Gastrocnemius medialis (tissue), 4 donors: ENCODE measurements at regions not wholly inside any gene's neighbourhood (a gene's known extent, or its start where the extent isn't known, plus 50 kb on each side); places are given as distances from the start of the nearest gene placed in this dataset.

Experiments
- ATAC-seq, 2 donors: fragments of 150-250 bp; one replicate each; pipeline ENCODE4 v1.9.1; 2016
- DNase-seq, 2 donors: peaks; one replicate each; pipeline ENCODE4 v3.0.0-alpha.2; 2019
- H3K27ac ChIP-seq, 4 donors: fragments of 200-600 bp; sonication (generic); 1 replicate in 1 of 4; 2 replicates in 3 of 4; pipeline ENCODE4 v1.5.1; 2016 to 2018; ENCODE audit warnings: mild to moderate bottlenecking in 2 of 4, moderate library complexity in 1 of 4
- H3K27me3 ChIP-seq, 3 donors: fragments of 200-600 bp; sonication (generic) in 2 of 3; 1 replicate in 1 of 3; 2 replicates in 2 of 3; pipeline versions ENCODE4 v1.5.1 to v1.6.0; 2016 to 2019; ENCODE audit warnings: mild to moderate bottlenecking in 1 of 3, moderate library complexity in 1 of 3
- H3K36me3 ChIP-seq, 2 donors: fragments of 200-600 bp; sonication (generic) in 1 of 2; one replicate each; pipeline ENCODE4 v1.5.1; 2017 to 2018
- H3K4me1 ChIP-seq, 2 donors: fragments of 200-600 bp; sonication (generic) in 1 of 2; one replicate each; pipeline ENCODE4 v1.5.1; 2016 to 2017; ENCODE audit warnings: mild to moderate bottlenecking in 2 of 2
- H3K4me3 ChIP-seq, 4 donors: fragments of 200-600 bp; sonication (generic) in 3 of 4; 1 replicate in 1 of 4; 2 replicates in 3 of 4; pipeline ENCODE4 v1.5.1; 2016 to 2019; ENCODE audit warnings: mild to moderate bottlenecking in 2 of 4
- H3K9me3 ChIP-seq, 3 donors: fragments of 200-600 bp; sonication (generic) in 2 of 3; 1 replicate in 1 of 3; 2 replicates in 2 of 3; pipeline ENCODE4 v1.5.1; 2016 to 2019
- POLR2A ChIP-seq, 2 donors: fragments of 450-650 bp; IDR thresholded peaks; one replicate each; pipeline ENCODE4 v1.6.1; 2017; ENCODE audit warnings: antibody characterized with exemption in 2 of 2, mild to moderate bottlenecking in 2 of 2, moderate library complexity in 2 of 2
- in situ Hi-C, 4 donors: fragments of 200-750 bp; cut with MboI; loops; one replicate each; pipeline versions ENCODE4 v1.15.0 to v1.8.0; 2017; ENCODE audit warnings: low sequenced_read_pairs in 4 of 4
- intact Hi-C: fragments of 100-400 bp; cut with DNase I; formaldehyde crosslinking; loops from one replicate; pipeline ENCODE4 v1.15.1; 2023; ENCODE audit warnings: low total_unique reads
- TF ChIP-seq, protein P1 (sequence below), 5 experiments: fragments of 450-650 bp in 3 of 5; fragments of 200-600 bp in 2 of 5; sonication (generic) in 2 of 5; IDR thresholded peaks in 4 of 5; conservative IDR thresholded peaks in 1 of 5; 1 replicate in 4 of 5; 2 replicates in 1 of 5; pipeline ENCODE4 v1.5.1; 2016 to 2019; ENCODE audit warnings: antibody characterized with exemption in 5 of 5, mild to moderate bottlenecking in 3 of 5, moderate library complexity in 3 of 5

DNA sequence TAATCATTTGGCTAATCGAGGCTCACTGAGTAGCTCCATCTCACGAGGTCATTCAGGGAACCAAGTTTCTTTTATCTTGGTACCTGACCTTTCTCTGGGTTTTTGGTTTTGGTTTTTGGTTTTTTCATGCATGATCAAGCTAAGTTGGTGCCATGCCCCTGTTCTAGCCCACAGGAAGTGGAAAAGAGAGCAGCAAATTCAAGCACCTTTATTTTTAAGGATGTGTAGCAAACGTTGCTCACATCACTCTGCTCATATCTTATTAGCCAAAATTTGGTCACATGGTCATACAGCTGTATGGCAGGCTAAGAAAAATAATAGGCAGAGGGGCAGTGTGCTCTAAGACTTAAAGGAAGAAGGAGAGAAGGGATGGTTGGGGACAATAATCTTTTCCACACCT, 593.5 kb downstream of the DIAPH3 start:
- Histone ChIP-seq H3K27ac (no peak overlapping the region), H3K9me3 (no peaks in the 10 kb centered on the region), H3K36me3 (no peaks in the 10 kb centered on the region), H3K27me3 (no peaks in the 10 kb centered on the region), H3K4me1 (no peaks in the 10 kb centered on the region), H3K4me3 (no peak overlapping the region)
- intact Hi-C loops (no loop called here), in situ Hi-C loops (no loop called here)
- TF ChIP-seq, protein P1, sequence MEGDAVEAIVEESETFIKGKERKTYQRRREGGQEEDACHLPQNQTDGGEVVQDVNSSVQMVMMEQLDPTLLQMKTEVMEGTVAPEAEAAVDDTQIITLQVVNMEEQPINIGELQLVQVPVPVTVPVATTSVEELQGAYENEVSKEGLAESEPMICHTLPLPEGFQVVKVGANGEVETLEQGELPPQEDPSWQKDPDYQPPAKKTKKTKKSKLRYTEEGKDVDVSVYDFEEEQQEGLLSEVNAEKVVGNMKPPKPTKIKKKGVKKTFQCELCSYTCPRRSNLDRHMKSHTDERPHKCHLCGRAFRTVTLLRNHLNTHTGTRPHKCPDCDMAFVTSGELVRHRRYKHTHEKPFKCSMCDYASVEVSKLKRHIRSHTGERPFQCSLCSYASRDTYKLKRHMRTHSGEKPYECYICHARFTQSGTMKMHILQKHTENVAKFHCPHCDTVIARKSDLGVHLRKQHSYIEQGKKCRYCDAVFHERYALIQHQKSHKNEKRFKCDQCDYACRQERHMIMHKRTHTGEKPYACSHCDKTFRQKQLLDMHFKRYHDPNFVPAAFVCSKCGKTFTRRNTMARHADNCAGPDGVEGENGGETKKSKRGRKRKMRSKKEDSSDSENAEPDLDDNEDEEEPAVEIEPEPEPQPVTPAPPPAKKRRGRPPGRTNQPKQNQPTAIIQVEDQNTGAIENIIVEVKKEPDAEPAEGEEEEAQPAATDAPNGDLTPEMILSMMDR (IDR thresholded peaks at IDR 0.05 in 4 of 5, conservative IDR thresholded peaks at IDR 0.05 in 1 of 5), result no peak
- TF ChIP-seq POLR2A (IDR thresholded peaks at IDR 0.05), result no peak
- ATAC-seq (no peak), DNase-seq (no peak)

DNA sequence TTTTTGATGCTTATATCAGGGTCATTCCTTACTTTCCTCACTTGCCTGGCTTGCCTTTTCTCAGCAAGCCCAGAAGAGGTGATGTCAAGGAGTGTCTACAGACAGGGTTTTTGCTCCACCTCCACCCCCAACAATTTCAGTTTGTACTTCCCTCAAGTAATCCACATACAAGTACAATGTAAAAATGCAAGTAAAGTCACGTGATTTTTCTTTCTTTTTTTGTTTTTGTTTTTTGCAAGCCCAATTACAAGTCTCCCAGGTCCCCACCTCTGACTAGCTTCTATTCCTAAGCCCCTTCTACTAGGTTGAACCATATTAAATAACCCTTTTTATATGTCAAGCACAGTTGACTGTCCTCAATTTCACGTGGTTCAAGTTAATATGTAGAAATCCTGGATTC, 579.6 kb downstream of the DIAPH3 start:
- Histone ChIP-seq H3K27ac (no peak overlapping the region), H3K36me3 (no peaks in the 10 kb centered on the region), H3K4me1 (no peaks in the 10 kb centered on the region), H3K27me3 (no peaks in the 10 kb centered on the region), H3K9me3 (no peaks in the 10 kb centered on the region), H3K4me3 (no peak overlapping the region)
- DNase-seq (no peak), ATAC-seq (no peak)
- intact Hi-C loops, result no loop called here
- no peak for TF ChIP-seq POLR2A (IDR thresholded peaks at IDR 0.05)
- TF ChIP-seq, protein P1 (IDR thresholded peaks at IDR 0.05 in 4 of 5, conservative IDR thresholded peaks at IDR 0.05 in 1 of 5), result no peak
- in situ Hi-C loops, result no loop called here

DNA sequence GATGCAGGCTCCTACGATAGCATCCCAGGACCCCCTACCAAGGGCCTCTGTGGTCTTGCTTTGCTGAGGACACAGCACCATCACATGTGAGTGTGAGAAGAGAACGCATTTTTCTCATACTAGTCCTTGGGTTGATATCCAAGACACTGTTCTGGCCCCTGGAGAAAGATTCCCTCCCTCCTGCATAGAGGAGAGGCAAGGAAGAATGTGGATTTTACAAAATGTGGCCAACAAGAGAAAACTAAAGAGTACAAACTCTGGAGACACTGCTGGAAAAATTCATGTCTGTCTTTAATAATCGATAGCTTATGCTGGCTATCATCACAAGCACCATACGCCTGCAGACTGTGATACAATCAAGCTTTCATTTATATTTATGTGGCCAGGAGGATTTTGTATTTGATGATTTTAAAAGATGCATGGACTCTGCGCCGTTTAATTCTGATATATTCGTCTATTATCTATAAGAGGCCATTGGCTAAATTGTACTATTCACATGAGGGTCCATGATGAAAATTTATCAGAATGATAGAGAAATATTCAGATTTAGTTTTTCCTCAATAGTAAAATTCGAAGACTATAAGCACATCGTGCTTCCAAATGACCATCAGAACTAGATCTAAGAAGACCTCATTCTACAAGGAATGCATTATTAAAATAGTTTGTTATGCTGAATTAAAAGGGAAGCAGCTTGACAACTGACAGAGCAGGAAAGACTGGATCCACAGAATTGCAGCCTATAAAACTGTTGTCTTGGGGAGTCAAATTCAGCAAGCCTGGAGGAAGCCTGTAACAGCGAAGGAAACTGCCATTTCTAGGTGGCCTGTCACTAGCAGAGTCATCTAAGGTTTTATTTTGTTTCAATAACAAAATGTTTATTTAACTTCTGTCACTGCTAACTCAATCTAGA, 578.7 kb downstream of the DIAPH3 start:
- intact Hi-C loops, result no loop called here
- in situ Hi-C loops, result no loop called here
- H3K27ac ChIP-seq, result no peak overlapping the region

DNA sequence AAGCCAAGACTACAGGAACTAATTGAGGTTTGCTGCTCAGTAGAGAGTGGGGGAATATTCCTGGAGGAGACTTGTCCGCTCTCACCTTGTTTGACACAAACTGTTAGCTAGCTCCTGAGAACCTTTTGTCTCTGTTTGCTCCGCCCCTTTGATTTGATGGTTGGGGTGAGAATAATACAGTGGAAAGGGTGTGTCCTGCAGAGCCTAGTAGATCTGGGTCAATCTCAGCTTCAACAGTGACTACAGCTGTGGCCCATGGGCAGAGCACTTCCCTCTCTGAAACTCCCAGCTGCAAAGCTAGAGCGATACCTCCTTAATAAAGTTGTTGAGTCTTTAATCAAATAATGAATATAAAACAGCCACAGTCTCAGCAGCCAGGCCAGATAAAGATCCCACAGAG, 576.7 kb downstream of the DIAPH3 start:
- no peak for TF ChIP-seq POLR2A (IDR thresholded peaks at IDR 0.05)
- TF ChIP-seq, protein P1 (IDR thresholded peaks at IDR 0.05 in 4 of 5, conservative IDR thresholded peaks at IDR 0.05 in 1 of 5), result no peak
- H3K9me3 ChIP-seq, result no peaks in the 10 kb centered on the region
- no peaks in the 10 kb centered on the region for H3K36me3 ChIP-seq
- H3K4me3 ChIP-seq, result no peak overlapping the region
- DNase-seq, result no peak
- no peak overlapping the region for H3K27ac ChIP-seq
- no peaks in the 10 kb centered on the region for H3K4me1 ChIP-seq
- intact Hi-C loops, result no loop called here
- ATAC-seq, result no peak
- no peaks in the 10 kb centered on the region for H3K27me3 ChIP-seq
- in situ Hi-C loops, result no loop called here

More for the DNA sequence above, 578.7 kb downstream of the DIAPH3 start:
- ATAC-seq (no peak), DNase-seq (no peak)
- Histone ChIP-seq H3K4me1 (no peaks in the 10 kb centered on the region), H3K36me3 (no peaks in the 10 kb centered on the region), H3K27me3 (no peaks in the 10 kb centered on the region), H3K9me3 (no peaks in the 10 kb centered on the region), H3K4me3 (no peak overlapping the region)
- TF ChIP-seq, protein P1 (IDR thresholded peaks at IDR 0.05 in 4 of 5, conservative IDR thresholded peaks at IDR 0.05 in 1 of 5), result no peak
- no peak for TF ChIP-seq POLR2A (IDR thresholded peaks at IDR 0.05)
